COLO668 (cell line): ENCODE measurements at regions not wholly inside any gene's neighbourhood (a gene's known extent, or its start where the extent isn't known, plus 50 kb on each side); places are given as distances from the start of the nearest gene placed in this dataset.

ENCODE experiments used
- DNase-seq: peaks from one replicate; lab custom pipeline; 2025; ENCODE audit not compliant: unreplicated experiment; lab: John Stamatoyannopoulos, UW

GRCh38 chr20:6953611-6954010, 186.1 kb downstream of the BMP2 start:
- DNase-seq, result no peak

GRCh38 chr20:6954219-6954618, 186.7 kb downstream of the BMP2 start:
- DNase-seq, result no peak

GRCh38 chr20:6956056-6956455, 188.6 kb downstream of the BMP2 start:
- no peak for DNase-seq

GRCh38 chr20:6956574-6956973, 189.1 kb downstream of the BMP2 start:
- no peak for DNase-seq

- DNase-seq, result no peak
These were observed 192.4 kb downstream of the BMP2 start for GRCh38 chr20:6959900-6960312.

GRCh38 chr20:6966721-6967120, 199.2 kb downstream of the BMP2 start:
- no peak for DNase-seq

GRCh38 chr20:6974838-6975237, 207.4 kb downstream of the BMP2 start:
- no peak for DNase-seq

- DNase-seq, result no peak
These were observed 207.8 kb downstream of the BMP2 start for GRCh38 chr20:6975311-6975710.

DNA sequence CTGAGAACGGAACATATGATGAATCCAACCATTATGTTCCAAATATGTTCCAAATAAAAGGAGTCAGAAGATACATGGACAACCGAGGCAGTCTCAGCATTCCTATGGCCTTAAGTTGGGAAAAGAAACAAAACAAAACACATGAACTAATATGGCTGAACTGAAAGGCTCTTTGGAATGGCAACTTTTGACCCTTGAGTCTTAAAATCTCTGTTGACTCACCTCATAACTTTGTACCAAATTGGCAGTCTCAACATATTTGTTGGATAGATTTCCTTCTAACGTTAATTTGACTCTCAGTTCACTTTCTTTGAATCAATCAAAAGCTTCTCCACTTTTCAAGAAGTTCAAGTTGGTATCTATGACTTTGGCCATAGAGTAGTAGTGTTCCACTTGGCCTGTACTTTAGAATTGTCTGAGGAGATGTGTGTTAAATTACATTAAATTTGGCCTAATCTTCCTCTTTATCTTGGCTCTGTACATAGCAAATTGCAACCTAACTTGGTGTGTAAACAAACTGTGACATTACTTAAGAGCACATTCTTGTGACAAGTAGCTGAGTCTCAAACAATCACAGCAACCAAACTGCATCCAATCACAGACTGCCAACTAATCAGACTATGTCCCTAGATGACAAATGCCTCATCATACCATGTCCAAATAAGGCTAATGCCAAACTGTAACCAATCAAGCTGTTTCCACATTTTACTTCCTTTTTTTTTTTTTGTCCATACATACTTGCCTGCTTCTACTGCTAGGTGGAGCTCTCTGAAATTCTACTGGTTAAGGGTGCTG, 208.8 kb downstream of the BMP2 start:
- DNase-seq, result no peak

GRCh38 chr20:6979621-6980020, 212.1 kb downstream of the BMP2 start:
- DNase-seq, result no peak

DNA sequence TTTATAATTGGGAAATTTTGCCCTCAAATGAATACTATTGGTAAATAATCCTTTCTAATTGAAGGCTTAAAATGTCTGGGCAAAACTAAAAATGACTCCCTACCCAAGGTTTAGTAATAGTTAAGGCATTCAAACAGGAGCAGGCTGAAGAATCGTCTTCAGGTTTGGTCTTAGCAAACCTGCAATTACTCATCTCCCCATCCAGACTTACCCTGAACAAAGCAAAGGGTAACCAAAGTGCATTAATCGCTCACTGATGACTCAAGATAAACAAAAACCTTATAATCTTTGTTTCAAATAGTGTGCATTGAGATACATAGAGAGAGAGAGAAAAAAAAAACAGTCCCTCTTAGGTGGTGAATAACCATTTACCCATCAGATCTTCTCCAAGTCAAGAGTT, 225.5 kb downstream of the BMP2 start:
- no peak for DNase-seq

DNA sequence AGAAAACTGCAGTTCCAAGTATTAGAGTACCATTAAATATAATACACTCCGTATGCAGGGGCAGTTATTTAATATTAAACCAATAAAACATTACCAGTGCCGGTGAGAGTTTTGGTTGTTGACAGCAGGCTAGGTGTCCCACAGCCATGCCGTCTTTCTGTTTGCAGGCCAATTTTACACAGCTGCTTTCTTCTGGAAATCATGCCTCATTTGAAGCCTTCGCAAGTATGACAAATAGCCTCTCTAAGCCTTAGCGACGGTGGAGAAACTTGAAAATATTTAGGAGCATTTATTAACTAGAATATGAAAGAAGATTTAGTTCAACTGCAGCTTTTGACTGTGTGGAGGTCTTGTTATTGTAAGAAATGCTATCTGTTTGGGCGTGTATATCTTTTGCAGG, 226.0 kb downstream of the BMP2 start:
- DNase-seq, result no peak

DNA sequence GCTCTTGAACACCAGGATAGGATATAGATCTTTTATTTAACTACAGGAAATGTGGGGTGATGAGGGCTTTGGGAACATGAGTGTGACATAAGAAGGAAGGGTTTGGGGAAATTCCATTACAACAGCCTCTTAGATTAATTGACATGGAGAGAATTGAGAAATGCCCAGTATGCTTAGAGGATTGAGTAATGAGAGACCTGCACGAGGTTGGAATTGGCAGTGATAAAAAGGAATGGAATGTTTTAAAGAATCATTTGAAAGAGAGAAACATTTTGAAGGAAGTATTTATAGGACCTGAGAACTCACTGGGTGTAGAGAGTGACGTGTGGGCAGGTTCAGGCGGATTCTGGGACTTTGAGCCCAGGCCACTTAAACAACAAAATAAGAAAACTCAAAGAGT, 227.0 kb downstream of the BMP2 start:
- no peak for DNase-seq

GRCh38 chr20:6998909-6999308, 231.4 kb downstream of the BMP2 start:
- DNase-seq, result no peak

DNA sequence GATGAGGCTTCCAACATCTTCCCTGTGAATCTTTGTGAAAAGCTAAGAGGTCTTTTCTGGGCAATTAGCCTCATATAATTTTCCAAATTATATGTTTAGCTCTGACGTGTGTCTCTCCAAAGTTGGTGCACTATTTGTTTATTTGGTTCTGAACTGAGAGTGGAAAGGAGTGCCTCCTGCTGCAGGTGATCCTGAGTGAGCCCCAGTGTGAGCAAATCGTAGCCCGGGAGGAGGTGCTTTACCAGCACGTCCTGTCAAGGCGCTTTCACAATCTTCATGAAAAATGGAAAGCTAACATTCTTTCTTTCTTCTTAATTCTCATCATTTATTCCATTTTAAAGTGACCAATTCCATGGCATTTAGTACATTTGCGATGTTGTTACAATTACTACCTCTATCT, 231.9 kb downstream of the BMP2 start:
- DNase-seq, result no peak

DNA sequence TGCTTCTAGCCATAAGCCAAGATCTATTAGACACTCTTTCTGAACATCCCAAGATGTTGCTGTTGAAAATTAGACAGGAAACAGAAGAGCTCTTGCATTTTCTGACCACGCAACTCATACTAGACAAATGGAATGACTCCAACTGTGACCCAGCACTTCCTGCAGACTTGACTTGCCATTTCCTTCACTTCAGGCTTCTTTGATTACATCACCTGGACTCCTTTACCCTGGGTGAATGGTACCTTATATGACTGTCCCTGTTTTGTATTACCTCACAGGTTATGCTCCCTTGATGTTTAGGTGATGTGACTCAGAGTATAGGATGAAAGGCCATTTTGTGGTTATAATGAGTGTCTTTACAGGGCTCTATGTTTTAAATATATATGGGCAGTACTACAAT, 236.1 kb downstream of the BMP2 start:
- DNase-seq, result no peak

DNA sequence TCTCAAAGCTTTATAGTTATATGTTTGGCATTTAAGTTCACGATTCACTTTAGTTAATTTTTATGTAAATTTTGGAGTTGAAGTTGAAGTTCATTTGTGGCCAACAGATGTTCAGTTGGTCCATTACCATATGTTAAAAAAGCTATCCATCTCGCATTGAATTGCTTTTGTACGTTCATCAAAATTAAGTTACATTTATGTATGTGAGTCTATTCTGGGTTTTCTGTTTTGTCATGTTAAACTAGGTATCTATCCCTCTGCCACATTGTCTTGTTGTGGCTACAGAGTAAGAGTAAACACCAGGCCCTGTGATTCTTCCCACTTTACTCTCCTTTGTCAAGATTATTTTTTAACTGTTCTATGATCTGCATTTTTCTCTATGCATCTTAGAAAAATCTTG, 237.3 kb downstream of the BMP2 start:
- DNase-seq, result no peak

GRCh38 chr20:7010527-7010926, 243.0 kb downstream of the BMP2 start:
- no peak for DNase-seq

DNA sequence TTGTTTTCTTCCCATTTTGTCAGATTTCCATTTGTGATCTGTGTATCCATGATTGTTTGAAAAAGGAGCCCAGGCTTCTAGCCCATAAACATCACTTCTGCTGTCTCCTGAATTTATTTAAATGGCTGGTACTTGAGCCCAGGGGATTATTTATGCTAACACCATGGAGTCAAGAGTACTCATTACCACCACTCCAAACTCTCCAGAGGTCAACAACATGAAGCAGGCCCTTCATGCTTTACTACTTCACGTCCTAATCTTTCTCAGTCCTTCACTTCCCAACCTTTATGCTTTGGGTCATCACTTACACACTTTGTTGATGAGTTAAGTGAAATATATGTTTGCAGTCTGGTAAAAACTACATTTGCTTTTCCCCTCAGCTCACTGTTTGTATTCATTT, 247.8 kb downstream of the BMP2 start:
- no peak for DNase-seq

DNA sequence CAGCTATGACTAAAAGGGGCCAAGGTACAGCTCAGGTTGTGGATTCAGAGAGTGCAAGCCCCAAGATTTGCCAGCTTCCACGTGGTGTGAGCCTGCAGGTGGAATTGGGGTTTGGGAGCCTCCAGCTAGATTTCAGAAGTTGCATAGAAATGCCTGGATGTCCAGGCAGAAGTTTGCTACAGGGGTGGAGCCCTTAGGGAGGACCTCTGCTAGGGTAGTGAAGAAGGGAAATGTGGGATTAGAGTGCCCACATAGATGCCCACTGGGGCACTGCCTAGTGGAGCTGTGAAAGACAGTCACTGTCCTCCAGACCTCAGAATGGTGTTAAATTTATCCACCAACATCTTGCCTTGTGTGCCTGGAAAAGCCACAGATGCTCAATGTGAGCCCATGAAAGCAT, 255.1 kb downstream of the BMP2 start:
- no peak for DNase-seq

- no peak for DNase-seq
These were observed 258.1 kb downstream of the BMP2 start for GRCh38 chr20:7025635-7026034.

DNA sequence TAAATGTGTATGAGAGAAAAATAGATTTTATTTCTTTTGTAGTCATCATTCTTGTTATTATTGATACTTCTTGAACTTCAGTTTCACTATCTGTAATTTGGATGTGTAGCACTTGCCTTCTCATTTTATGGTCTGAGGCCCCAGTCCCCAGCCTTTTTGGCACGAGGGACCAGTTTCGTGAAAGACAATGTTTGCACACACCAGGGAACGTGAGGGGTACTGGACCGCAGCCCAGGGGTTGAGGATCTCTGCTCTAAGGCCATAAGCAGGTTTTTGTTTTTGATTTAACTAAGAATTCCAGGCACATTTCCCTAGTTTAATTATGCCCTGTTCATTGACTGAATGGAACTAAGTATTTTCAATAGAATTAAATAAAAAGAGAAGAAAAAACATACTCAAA, 261.5 kb downstream of the BMP2 start:
- no peak for DNase-seq

- no peak for DNase-seq
These were observed 263.7 kb downstream of the BMP2 start for GRCh38 chr20:7031222-7031621.
